ENCODE measurements at regions not wholly inside any gene's neighbourhood (a gene's known extent, or its start where the extent isn't known, plus 50 kb on each side); places are given as distances from the start of the nearest gene placed in this dataset.
A peak's percentile ranks its signal among the peaks of the same experiment; 100 is the strongest.

DNA sequence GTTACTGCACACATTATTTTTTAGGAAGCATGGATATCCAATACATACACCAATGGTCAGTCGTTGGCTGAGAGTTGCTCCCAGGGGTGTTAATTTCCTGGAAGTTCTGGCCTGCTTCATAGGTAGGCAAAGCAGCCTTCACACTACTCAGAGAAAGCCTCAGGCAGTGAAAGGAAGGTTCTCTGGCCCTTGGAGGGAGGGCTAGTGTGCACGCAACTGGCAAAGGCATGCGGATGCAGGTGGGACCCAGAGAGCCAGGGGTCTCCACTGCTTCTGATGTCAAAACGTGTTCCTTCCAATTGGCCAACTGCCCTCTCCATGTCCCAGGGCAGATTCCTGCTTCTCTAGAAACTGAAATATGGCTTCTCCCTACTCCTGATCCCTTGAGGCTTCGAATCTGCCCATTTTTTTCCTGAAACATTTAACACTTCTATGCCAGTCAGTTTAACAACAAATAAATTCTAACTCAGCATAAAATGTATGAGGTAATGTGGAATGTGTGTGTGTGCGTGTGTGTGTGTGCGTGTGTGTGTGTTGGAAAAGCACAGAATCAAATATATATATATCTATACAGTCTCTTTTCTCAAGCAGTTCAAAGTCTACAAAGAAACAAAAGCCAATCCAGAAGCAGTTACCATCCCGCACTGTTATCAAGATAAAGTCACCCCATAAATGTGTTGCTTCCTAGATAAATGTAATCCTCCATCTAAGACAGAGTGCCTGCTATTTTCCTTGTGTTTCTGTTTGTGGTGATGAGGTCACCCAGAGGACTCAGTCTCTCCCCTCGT, 94.0 kb upstream of the HIVEP1 start:
- intact Hi-C loops (cut with micrococcal nuclease), result no loop called here
- Mint-ChIP-seq H3K27ac (ENCODE audit: low read depth, unreplicated experiment) (no peak overlapping the region), H3K4me3 (ENCODE audit: unreplicated experiment) (no peak overlapping the region), H3K9me3 (ENCODE audit: unreplicated experiment) (no peaks in the 10 kb centered on the region), H3K36me3 (ENCODE audit: insufficient read depth, unreplicated experiment) (peaks cover 3% of the 10 kb centered on the region), H3K27me3 (ENCODE audit: insufficient read depth, unreplicated experiment) (no peaks in the 10 kb centered on the region), H3K4me1 (ENCODE audit: insufficient read depth, unreplicated experiment) (peaks cover 17% of the 10 kb centered on the region)
- ChIA-PET CTCF (interaction anchor here (0.7 kb wide), 1 partner anchor 360 kb away, joined by 3 read pairs; no protein-coding TSS in a partner anchor), POLR2A (interaction anchor here (0.5 kb wide), 1 partner anchor 86 kb away, joined by 4 read pairs; no protein-coding TSS in a partner anchor)
- TF ChIP-seq, protein P1, sequence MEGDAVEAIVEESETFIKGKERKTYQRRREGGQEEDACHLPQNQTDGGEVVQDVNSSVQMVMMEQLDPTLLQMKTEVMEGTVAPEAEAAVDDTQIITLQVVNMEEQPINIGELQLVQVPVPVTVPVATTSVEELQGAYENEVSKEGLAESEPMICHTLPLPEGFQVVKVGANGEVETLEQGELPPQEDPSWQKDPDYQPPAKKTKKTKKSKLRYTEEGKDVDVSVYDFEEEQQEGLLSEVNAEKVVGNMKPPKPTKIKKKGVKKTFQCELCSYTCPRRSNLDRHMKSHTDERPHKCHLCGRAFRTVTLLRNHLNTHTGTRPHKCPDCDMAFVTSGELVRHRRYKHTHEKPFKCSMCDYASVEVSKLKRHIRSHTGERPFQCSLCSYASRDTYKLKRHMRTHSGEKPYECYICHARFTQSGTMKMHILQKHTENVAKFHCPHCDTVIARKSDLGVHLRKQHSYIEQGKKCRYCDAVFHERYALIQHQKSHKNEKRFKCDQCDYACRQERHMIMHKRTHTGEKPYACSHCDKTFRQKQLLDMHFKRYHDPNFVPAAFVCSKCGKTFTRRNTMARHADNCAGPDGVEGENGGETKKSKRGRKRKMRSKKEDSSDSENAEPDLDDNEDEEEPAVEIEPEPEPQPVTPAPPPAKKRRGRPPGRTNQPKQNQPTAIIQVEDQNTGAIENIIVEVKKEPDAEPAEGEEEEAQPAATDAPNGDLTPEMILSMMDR (IDR thresholded peaks at IDR 0.05; ENCODE audit: unreplicated experiment), result no peak
- BruUV-seq (replicated peaks), result no TSS peak
- DNase-seq (ENCODE audit: unreplicated experiment), result no peak

DNA sequence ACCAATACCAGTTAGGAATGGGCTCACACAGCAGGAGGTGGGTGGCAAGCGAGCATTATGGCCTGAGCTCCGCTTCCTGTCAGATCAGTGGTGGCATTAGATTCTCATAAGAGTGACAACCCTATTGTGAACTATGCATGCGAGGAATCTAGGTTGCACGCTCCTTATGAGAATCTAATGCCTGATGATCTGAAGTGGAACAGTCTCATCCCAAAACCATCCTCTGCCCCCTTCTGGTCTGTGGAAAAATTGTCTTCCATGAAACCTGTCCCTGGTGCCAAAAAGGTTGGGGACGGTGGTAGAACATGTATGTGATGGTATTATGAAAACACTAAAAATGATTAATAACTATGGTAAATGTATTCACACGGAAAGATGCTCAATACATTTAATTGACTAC, 99.7 kb upstream of the HIVEP1 start:
- DNase-seq (ENCODE audit: unreplicated experiment), result peak; percentile 27
- H3K27ac Mint-ChIP-seq (ENCODE audit: low read depth, unreplicated experiment), result no peak overlapping the region
- peaks cover 6% of the 10 kb centered on the region for H3K36me3 Mint-ChIP-seq (ENCODE audit: insufficient read depth, unreplicated experiment)
- no peak overlapping the region for H3K4me3 Mint-ChIP-seq (ENCODE audit: unreplicated experiment)
- intact Hi-C loops (cut with micrococcal nuclease), result no loop called here
- no peaks in the 10 kb centered on the region for H3K27me3 Mint-ChIP-seq (ENCODE audit: insufficient read depth, unreplicated experiment)
- TF ChIP-seq, protein P1 (IDR thresholded peaks at IDR 0.05; ENCODE audit: unreplicated experiment), result no peak
- ChIA-PET POLR2A (no interaction called here), CTCF (interaction anchor here (0.9 kb wide), 1 partner anchor 18 kb away, joined by 3 read pairs; no protein-coding TSS in a partner anchor)
- no peaks in the 10 kb centered on the region for H3K9me3 Mint-ChIP-seq (ENCODE audit: unreplicated experiment)
- no peaks in the 10 kb centered on the region for H3K4me1 Mint-ChIP-seq (ENCODE audit: insufficient read depth, unreplicated experiment)
- BruUV-seq (replicated peaks), result no TSS peak

DNA sequence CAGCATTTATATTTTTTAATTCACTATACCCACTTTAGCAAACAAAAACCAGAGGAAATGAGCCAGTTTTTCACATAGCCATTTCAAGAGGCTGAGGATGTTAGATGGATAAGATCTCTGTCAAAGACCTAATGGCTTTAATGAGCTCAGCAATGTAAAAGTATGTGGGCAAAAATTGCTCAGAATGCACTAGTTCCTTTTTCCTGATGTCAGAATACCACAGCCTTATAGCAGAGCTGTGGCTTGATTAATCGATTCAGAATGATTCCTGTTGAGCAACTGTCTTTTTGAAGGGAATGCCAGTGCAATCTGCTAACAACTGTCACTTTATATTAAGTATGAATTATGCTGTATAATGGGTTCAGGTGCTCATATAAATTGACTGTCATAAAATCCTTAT, 100.6 kb upstream of the HIVEP1 start:
- ChIA-PET POLR2A (no interaction called here), CTCF (interaction anchor here (0.9 kb wide), 1 partner anchor 17 kb away, joined by 3 read pairs; no protein-coding TSS in a partner anchor)
- Mint-ChIP-seq H3K4me1 (ENCODE audit: insufficient read depth, unreplicated experiment) (no peaks in the 10 kb centered on the region), H3K9me3 (ENCODE audit: unreplicated experiment) (no peaks in the 10 kb centered on the region), H3K27me3 (ENCODE audit: insufficient read depth, unreplicated experiment) (no peaks in the 10 kb centered on the region), H3K4me3 (ENCODE audit: unreplicated experiment) (no peak overlapping the region), H3K27ac (ENCODE audit: low read depth, unreplicated experiment) (no peak overlapping the region), H3K36me3 (ENCODE audit: insufficient read depth, unreplicated experiment) (peaks cover 6% of the 10 kb centered on the region)
- intact Hi-C loops (cut with micrococcal nuclease), result no loop called here
- TF ChIP-seq, protein P1 (IDR thresholded peaks at IDR 0.05; ENCODE audit: unreplicated experiment), result no peak
- BruUV-seq (replicated peaks), result no TSS peak
- no peak for DNase-seq (ENCODE audit: unreplicated experiment)

DNA sequence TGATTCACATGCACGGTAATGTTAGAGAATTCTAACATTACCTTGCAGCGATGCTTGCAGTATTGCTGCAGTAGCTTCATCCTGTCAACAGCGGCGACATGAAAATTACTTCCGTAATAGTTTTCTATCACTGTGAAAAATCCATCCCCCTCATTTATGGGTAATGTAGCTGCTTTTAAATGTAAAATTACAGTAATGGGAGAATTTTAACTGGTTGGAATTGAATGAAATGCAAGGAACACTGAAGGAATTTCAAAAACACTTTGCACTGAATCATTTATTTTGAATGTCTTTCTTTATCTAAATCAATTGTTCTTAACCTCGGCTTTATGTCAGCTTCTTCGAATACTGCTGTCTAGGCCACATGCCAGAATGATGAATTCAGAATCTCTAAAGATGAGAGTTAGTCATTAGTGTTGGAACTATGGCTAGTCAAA, 102.4 kb upstream of the HIVEP1 start:
- ChIA-PET POLR2A (no interaction called here), CTCF (no interaction called here)
- Mint-ChIP-seq H3K4me1 (ENCODE audit: insufficient read depth, unreplicated experiment) (no peaks in the 10 kb centered on the region), H3K27ac (ENCODE audit: low read depth, unreplicated experiment) (no peak overlapping the region), H3K4me3 (ENCODE audit: unreplicated experiment) (no peak overlapping the region), H3K9me3 (ENCODE audit: unreplicated experiment) (no peaks in the 10 kb centered on the region), H3K36me3 (ENCODE audit: insufficient read depth, unreplicated experiment) (peaks cover 6% of the 10 kb centered on the region), H3K27me3 (ENCODE audit: insufficient read depth, unreplicated experiment) (no peaks in the 10 kb centered on the region)
- no TSS peak for BruUV-seq (replicated peaks)
- TF ChIP-seq, protein P1 (IDR thresholded peaks at IDR 0.05; ENCODE audit: unreplicated experiment), result no peak
- intact Hi-C loops (cut with micrococcal nuclease), result no loop called here
- DNase-seq (ENCODE audit: unreplicated experiment), result no peak

Data from MCF 10A (cell line).